22Rv1 (cell line): ENCODE measurements at regions not wholly inside any gene's neighbourhood (a gene's known extent, or its start where the extent isn't known, plus 50 kb on each side); places are given as distances from the start of the nearest gene placed in this dataset.

Experiments
- CTCF ChIP-seq: fragments of 450-650 bp; IDR thresholded peaks from 2 replicates; pipeline ENCODE4 v1.5.1; 2017; ENCODE audit warnings: mild to moderate bottlenecking
- ZFX ChIP-seq: fragments of 450-650 bp; IDR thresholded peaks from 2 replicates; pipeline ENCODE4 v1.6.1; 2017; ENCODE audit warnings: antibody characterized with exemption, borderline replicate concordance

GRCh38 chr1:101540161-101540560 is 303.3 kb downstream of the S1PR1 start:
- TF ChIP-seq CTCF = no peak
- no peak for TF ChIP-seq ZFX
